ENCODE measurements at regions not wholly inside any gene's neighbourhood (a gene's known extent, or its start where the extent isn't known, plus 50 kb on each side); places are given as distances from the start of the nearest gene placed in this dataset.

- Mint-ChIP-seq H3K4me3 (no peak overlapping the region), H3K36me3 (no peaks in the 10 kb centered on the region), H3K4me1 (peaks cover 6% of the 10 kb centered on the region), H3K9me3 (ENCODE audit: low read depth) (no peaks in the 10 kb centered on the region), H3K27ac (no peak overlapping the region), H3K27me3 (peaks cover 8% of the 10 kb centered on the region)
- CTCF ChIA-PET = no interaction called here
- DNase-seq (no peak), ATAC-seq (no peak)
These were observed 94.0 kb downstream of the TMX1 start for GRCh38 chr14:51333901-51334521.

- Mint-ChIP-seq H3K9me3 (ENCODE audit: low read depth) (no peaks in the 10 kb centered on the region), H3K4me3 (no peak overlapping the region), H3K36me3 (no peaks in the 10 kb centered on the region), H3K27ac (no peak overlapping the region), H3K4me1 (peaks cover 6% of the 10 kb centered on the region), H3K27me3 (peaks cover 8% of the 10 kb centered on the region)
- CTCF ChIA-PET = no interaction called here
- no peak for ATAC-seq
- no peak for DNase-seq
These were observed 94.5 kb downstream of the TMX1 start for GRCh38 chr14:51334566-51334965.

DNA sequence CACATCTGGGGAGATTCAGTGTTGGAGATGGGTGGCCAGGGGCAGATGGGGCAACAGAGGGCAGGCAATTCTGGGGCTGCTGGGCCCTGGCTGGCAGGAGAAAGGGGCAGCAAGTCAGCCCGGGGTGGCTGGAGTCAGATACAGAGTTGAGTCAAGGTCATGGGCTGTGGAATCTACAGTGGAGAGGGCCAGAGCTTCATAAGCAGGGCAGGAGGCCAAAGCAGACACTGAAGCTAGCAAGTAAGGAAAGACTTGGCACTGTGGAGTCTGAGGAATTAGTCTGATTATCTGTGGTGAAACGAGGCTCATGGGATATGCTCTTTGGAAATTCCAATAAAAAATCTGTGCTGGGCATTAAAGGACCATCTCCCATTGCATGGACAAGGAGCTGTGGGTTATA is 95.5 kb downstream of the TMX1 start:
- ATAC-seq (no peak), DNase-seq (no peak)
- CTCF ChIA-PET = no interaction called here
- Mint-ChIP-seq H3K9me3 (ENCODE audit: low read depth) (no peaks in the 10 kb centered on the region), H3K4me3 (no peak overlapping the region), H3K27ac (no peak overlapping the region), H3K27me3 (peaks cover 8% of the 10 kb centered on the region), H3K4me1 (peaks cover 6% of the 10 kb centered on the region), H3K36me3 (no peaks in the 10 kb centered on the region)

DNA sequence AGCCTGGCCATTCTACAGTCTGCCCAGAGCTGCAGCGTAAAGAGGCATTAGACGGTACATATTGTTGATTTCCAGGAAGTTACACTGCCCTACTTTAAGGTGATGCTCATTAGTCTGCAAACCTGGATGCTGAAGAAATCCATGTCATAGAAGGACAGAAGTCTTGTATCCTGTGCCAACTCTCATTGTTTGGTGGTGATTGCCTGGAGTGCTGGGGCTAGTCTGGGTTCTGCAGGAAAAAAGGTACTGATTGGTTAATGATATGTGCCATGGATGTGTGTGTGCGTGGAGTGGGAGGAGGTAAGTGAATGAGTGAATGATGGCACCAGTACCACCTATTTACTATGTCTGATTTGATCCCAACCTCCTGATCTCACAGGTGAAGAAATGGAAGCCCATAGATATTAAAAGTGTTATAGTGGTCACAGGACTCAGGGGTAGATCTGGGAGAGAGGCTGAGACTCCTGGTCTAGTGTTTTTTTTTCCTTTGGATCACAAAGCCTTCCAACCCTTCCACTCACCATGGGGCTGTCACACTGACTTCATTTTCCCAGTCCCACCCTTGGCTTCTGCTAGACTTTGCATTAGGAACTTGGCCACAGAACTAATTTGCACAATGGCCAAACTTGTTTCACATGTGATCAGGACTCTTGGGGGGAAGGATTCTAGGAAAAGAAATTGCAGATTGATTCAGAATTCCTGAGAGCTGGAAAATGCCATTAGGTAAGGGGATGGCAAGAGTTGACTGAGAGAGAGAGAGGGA is 96.1 kb downstream of the TMX1 start:
- CTCF ChIA-PET = no interaction called here
- Mint-ChIP-seq H3K4me3 (no peak overlapping the region), H3K4me1 (peaks cover 6% of the 10 kb centered on the region), H3K27me3 (peaks cover 5% of the 10 kb centered on the region), H3K36me3 (no peaks in the 10 kb centered on the region), H3K9me3 (ENCODE audit: low read depth) (no peaks in the 10 kb centered on the region), H3K27ac (no peak overlapping the region)
- DNase-seq = no peak
- ATAC-seq = no peak

DNA sequence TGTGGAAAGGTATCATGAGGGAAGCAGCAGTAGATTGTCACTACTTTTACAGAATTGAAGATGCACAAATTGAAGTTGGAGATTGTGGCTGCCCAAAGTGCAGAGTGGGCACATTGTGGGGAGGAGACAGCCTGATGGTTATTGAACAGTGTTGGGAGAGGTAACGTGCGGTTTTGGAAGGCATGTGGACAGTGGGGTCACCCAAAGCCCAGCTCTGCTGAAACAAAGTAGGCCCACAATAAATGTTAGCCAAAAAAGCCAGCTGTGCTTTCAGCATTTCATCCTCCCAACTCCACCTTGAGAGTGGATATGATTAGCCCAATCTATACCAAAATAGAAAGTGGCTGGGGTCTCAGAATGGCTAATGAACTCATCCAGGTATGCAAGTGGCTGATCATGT is 96.7 kb downstream of the TMX1 start:
- H3K9me3 Mint-ChIP-seq (ENCODE audit: low read depth) = no peaks in the 10 kb centered on the region
- CTCF ChIA-PET = interaction anchor here (0.6 kb wide), 1 partner anchor 591 kb away, joined by 4 read pairs; no protein-coding TSS in a partner anchor
- H3K4me1 Mint-ChIP-seq = peaks cover 4% of the 10 kb centered on the region
- H3K27ac Mint-ChIP-seq = no peak overlapping the region
- H3K36me3 Mint-ChIP-seq = no peaks in the 10 kb centered on the region
- peaks cover 4% of the 10 kb centered on the region for H3K27me3 Mint-ChIP-seq
- no peak for ATAC-seq
- no peak for DNase-seq
- H3K4me3 Mint-ChIP-seq = no peak overlapping the region

DNA sequence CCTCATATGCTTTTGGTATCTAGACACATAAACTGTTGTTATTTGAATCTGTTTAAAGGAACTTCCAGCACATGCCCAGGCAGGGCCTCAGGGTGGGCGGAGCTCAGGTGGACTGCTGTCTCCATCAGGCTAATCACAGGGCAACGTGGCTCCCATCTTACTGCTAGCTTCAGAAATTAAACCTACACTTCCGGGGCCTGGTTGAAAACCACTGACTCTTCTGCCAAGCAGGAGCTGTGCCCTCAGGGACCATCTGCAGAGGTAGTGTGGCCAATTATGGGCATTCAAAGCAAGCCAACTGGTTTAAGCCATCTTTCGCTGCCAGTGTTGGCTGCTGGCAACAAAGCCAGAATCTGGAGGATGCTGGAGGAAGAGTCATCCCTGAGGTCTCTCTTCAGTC is 97.5 kb downstream of the TMX1 start:
- no peak for ATAC-seq
- no peaks in the 10 kb centered on the region for H3K36me3 Mint-ChIP-seq
- no peak for DNase-seq
- H3K4me1 Mint-ChIP-seq = no peaks in the 10 kb centered on the region
- H3K4me3 Mint-ChIP-seq = no peak overlapping the region
- H3K9me3 Mint-ChIP-seq (ENCODE audit: low read depth) = no peaks in the 10 kb centered on the region
- CTCF ChIA-PET = no interaction called here
- H3K27me3 Mint-ChIP-seq = no peaks in the 10 kb centered on the region
- no peak overlapping the region for H3K27ac Mint-ChIP-seq

DNA sequence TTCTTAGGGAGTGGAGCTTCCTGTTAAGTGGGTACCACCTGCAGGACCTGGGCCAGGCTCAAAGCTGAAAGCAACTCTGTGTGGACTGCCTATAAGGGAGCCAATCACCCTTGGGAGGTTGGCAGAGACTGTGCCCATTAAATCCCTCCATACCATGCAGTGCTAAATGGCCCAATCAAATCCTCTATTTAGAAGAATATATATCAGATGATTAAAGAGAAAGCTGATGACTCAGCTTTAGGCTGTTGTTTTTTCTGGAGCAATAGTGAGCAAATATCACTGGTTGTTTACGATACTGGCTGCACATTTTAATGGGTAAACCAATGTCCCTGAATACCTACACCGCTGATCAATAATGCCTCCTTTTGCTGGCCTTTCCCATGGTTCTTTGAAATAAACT is 101.3 kb downstream of the TMX1 start:
- Mint-ChIP-seq H3K27me3 (no peaks in the 10 kb centered on the region), H3K36me3 (no peaks in the 10 kb centered on the region), H3K4me1 (no peaks in the 10 kb centered on the region), H3K4me3 (no peak overlapping the region), H3K27ac (no peak overlapping the region), H3K9me3 (ENCODE audit: low read depth) (no peaks in the 10 kb centered on the region)
- CTCF ChIA-PET = no interaction called here
- ATAC-seq (no peak), DNase-seq (no peak)

DNA sequence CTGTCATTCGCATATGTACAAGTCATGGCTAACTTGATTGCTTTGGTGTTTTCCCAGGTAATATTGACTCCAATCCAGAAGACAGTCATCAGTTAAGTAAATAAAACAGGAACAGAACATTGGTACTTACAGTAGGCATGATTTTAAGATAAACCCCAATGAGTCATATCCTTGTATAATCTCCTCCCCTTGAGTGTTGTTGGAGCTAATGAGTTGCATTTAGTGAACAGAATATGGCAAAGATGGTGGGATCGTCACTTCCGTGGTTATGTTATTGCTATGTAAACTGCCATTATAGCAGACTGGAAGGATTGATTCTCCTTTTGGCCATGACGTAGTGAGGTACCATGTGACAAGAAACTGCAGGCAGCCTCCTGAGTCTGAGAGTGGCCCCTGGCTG is 102.2 kb downstream of the TMX1 start:
- Mint-ChIP-seq H3K4me1 (no peaks in the 10 kb centered on the region), H3K36me3 (no peaks in the 10 kb centered on the region), H3K27ac (no peak overlapping the region), H3K27me3 (no peaks in the 10 kb centered on the region), H3K9me3 (ENCODE audit: low read depth) (no peaks in the 10 kb centered on the region), H3K4me3 (no peak overlapping the region)
- no peak for ATAC-seq
- CTCF ChIA-PET = no interaction called here
- DNase-seq = no peak

- H3K9me3 Mint-ChIP-seq (ENCODE audit: low read depth) = no peaks in the 10 kb centered on the region
- H3K4me1 Mint-ChIP-seq = no peaks in the 10 kb centered on the region
- no peak overlapping the region for H3K27ac Mint-ChIP-seq
- H3K4me3 Mint-ChIP-seq = no peak overlapping the region
- DNase-seq (no peak), ATAC-seq (no peak)
- CTCF ChIA-PET = no interaction called here
- H3K36me3 Mint-ChIP-seq = no peaks in the 10 kb centered on the region
- no peaks in the 10 kb centered on the region for H3K27me3 Mint-ChIP-seq
These were observed 112.0 kb downstream of the TMX1 start for GRCh38 chr14:51351997-51352396.

DNA sequence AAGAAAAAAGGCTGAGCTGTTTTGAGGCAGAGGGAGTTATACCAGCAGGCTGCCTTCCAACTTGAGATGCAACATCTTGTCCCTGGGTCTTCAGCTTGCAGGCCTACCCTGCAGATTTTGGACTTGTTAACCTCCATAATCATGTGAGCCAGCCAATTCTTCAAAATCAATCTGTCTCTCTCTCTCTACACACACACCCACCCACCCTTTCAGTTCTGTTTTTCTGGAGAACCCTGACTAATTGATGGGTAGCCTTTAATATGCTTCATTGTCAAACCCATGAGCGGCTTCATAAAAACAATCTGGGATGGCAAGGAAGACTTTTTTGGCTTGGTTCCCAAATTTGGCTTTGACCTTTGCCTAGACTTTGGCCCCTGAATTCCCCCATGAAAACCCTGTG is 113.9 kb downstream of the TMX1 start:
- Mint-ChIP-seq H3K4me3 (no peak overlapping the region), H3K27ac (no peak overlapping the region), H3K36me3 (no peaks in the 10 kb centered on the region), H3K27me3 (peaks cover 3% of the 10 kb centered on the region), H3K9me3 (ENCODE audit: low read depth) (no peaks in the 10 kb centered on the region), H3K4me1 (no peaks in the 10 kb centered on the region)
- ATAC-seq (no peak), DNase-seq (no peak)
- CTCF ChIA-PET = no interaction called here

DNA sequence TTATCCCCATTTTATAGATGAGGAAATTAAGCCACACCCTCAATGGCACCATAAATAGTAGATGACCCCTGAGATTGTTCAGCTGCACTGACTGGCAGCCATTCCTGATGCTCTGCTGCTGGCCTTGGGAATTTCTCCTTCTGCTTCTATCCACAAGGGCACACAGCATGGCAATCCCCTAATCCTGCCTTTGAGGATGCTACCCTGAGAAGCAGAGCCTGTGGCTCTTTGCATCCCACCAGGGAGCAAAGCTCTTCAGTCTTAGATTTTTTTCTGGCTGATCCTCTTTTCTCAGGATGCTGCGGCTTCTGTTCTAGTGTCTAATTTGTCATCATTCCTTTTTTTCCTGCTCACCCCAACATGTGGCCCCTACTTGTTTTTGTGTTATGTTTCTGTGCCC is 114.8 kb downstream of the TMX1 start:
- CTCF ChIA-PET = no interaction called here
- peaks cover 3% of the 10 kb centered on the region for H3K27me3 Mint-ChIP-seq
- ATAC-seq = no peak

GRCh38 chr14:51356381-51356780 is 116.3 kb downstream of the TMX1 start:
- no peak overlapping the region for H3K4me3 Mint-ChIP-seq
- no peaks in the 10 kb centered on the region for H3K9me3 Mint-ChIP-seq (ENCODE audit: low read depth)
- H3K27me3 Mint-ChIP-seq = peaks cover 3% of the 10 kb centered on the region
- no peaks in the 10 kb centered on the region for H3K4me1 Mint-ChIP-seq
- no peak for DNase-seq
- no peak overlapping the region for H3K27ac Mint-ChIP-seq
- ATAC-seq = no peak
- CTCF ChIA-PET = no interaction called here
- H3K36me3 Mint-ChIP-seq = no peaks in the 10 kb centered on the region

More for the DNA sequence above, 114.8 kb downstream of the TMX1 start:
- Mint-ChIP-seq H3K27ac (no peak overlapping the region), H3K4me1 (no peaks in the 10 kb centered on the region), H3K4me3 (no peak overlapping the region), H3K36me3 (no peaks in the 10 kb centered on the region), H3K9me3 (ENCODE audit: low read depth) (no peaks in the 10 kb centered on the region)
- no peak for DNase-seq

DNA sequence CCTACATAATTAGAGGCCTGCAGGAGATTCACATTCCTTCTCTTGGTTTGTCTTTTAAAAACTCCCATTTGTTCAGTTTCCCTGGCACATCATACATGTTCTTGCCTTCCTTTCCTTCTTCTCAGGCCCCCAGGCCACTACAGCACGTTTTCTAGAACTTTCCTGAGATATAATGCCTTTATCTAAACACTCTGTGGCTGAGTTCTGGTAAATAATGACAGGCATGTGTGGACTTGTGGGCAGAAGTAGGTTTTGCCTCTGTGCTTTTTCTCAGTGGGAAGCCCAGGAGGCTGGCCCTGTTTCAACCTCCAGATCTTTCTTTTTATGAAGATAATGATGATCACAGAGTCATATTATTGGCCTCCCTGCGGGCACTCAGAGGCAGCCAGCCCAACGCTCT is 117.2 kb downstream of the TMX1 start:
- no peaks in the 10 kb centered on the region for H3K36me3 Mint-ChIP-seq
- peaks cover 3% of the 10 kb centered on the region for H3K27me3 Mint-ChIP-seq
- no peak for DNase-seq
- CTCF ChIA-PET = no interaction called here
- H3K4me1 Mint-ChIP-seq = no peaks in the 10 kb centered on the region
- H3K9me3 Mint-ChIP-seq (ENCODE audit: low read depth) = no peaks in the 10 kb centered on the region
- H3K4me3 Mint-ChIP-seq = no peak overlapping the region
- H3K27ac Mint-ChIP-seq = no peak overlapping the region
- ATAC-seq = no peak

DNA sequence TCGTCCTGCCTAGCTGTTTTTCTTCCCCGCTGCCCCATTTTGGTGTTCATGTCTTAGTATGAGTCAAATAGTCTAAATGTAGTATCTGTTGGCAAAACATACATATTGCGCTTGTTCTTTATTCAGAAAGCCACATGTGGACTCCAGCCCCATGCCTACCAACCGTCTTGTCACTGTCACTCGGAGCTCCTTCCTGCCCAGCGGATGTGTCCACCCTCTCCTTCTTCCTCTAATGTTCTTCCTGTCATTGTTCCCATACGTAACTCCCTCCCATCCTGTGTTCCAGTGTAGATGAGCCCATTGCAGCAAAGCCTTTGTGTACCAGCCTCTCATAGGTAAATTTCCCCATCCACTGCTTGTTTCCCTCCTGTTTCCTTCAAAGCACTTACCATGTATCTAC is 120.5 kb downstream of the TMX1 start:
- ATAC-seq (no peak), DNase-seq (no peak)
- H3K36me3 Mint-ChIP-seq = no peaks in the 10 kb centered on the region
- H3K27me3 Mint-ChIP-seq = peaks cover 3% of the 10 kb centered on the region
- CTCF ChIA-PET = no interaction called here
- no peak overlapping the region for H3K27ac Mint-ChIP-seq
- no peaks in the 10 kb centered on the region for H3K9me3 Mint-ChIP-seq (ENCODE audit: low read depth)
- H3K4me1 Mint-ChIP-seq = no peaks in the 10 kb centered on the region
- no peak overlapping the region for H3K4me3 Mint-ChIP-seq
